ENCODE measurements at regions not wholly inside any gene's neighbourhood (a gene's known extent, or its start where the extent isn't known, plus 50 kb on each side); places are given as distances from the start of the nearest gene placed in this dataset.

DNA sequence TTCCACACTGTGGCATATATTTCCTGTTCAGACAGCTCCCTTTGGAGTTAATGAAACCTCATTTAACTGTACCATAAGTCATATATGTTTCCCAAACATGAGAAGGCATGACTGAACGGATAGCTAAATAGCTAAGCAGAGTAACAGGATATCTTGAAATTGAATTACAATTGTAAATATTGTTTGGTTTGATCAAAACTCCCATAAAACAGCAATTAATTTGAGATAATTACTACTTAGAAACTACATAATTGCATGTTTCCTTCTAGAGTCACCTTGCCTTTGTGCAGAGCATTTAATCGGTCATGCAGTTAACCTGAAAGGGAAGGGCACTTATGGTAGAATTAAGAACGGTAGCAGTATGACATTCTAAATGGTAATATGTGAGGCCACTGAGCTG, 179.0 kb upstream of the MAP3K7 start:
- H3K9me3 ChIP-seq (ENCODE audit: control insufficient read depth, insufficient read depth, low read depth, low read length) = no peaks in the 10 kb centered on the region
- H3K9ac ChIP-seq (ENCODE audit: insufficient read depth, low read length) = no peak overlapping the region
- H3K4me1 ChIP-seq (ENCODE audit: control insufficient read depth, extremely low read depth, insufficient read depth, low read length) = no peaks in the 10 kb centered on the region
- no peaks in the 10 kb centered on the region for H3K79me2 ChIP-seq (ENCODE audit: control insufficient read depth, insufficient read depth, low read length)
- H3K4me3 ChIP-seq (replicated peaks in 1 of 4; ENCODE audit: control extremely low read depth in 1 of 4, insufficient read depth in 1 of 4, low read depth in 3 of 4, low read length in 4 of 4) = no peak overlapping the region
- H2AFZ ChIP-seq (ENCODE audit: low read length) = no peak overlapping the region
- no peaks in the 10 kb centered on the region for H3K27me3 ChIP-seq (ENCODE audit: control insufficient read depth, insufficient read depth, low read length)
- H3K4me2 ChIP-seq (ENCODE audit: extremely low read depth, insufficient read depth, low read length) = no peak overlapping the region
- H4K20me1 ChIP-seq (ENCODE audit: control insufficient read depth, extremely low read depth, insufficient read depth, low read length) = no peaks in the 10 kb centered on the region
- TF ChIP-seq EZH2 (IDR thresholded peaks at IDR 0.05; ENCODE audit: low read length, missing control alignments) (no peak), CTCF (conservative IDR thresholded peaks at IDR 0.05 in 1 of 2, IDR thresholded peaks at IDR 0.05 in 1 of 2; ENCODE audit: low read depth in 1 of 2, low read length in 2 of 2) (no peak)
- no peak for DNase-seq (ENCODE audit: low read depth in 2 of 2)
- H3K36me3 ChIP-seq (ENCODE audit: control insufficient read depth, insufficient read depth, low read length) = no peaks in the 10 kb centered on the region
- no peak overlapping the region for H3K27ac ChIP-seq (ENCODE audit: insufficient read depth, low read length)

- no peaks in the 10 kb centered on the region for H3K27me3 ChIP-seq (ENCODE audit: control insufficient read depth, insufficient read depth, low read length)
- H3K4me1 ChIP-seq (ENCODE audit: control insufficient read depth, extremely low read depth, insufficient read depth, low read length) = no peaks in the 10 kb centered on the region
- no peaks in the 10 kb centered on the region for H3K79me2 ChIP-seq (ENCODE audit: control insufficient read depth, insufficient read depth, low read length)
- H2AFZ ChIP-seq (ENCODE audit: low read length) = no peak overlapping the region
- no peak overlapping the region for H3K4me3 ChIP-seq (replicated peaks in 1 of 4; ENCODE audit: control extremely low read depth in 1 of 4, insufficient read depth in 1 of 4, low read depth in 3 of 4, low read length in 4 of 4)
- no peaks in the 10 kb centered on the region for H4K20me1 ChIP-seq (ENCODE audit: control insufficient read depth, extremely low read depth, insufficient read depth, low read length)
- H3K36me3 ChIP-seq (ENCODE audit: control insufficient read depth, insufficient read depth, low read length) = no peaks in the 10 kb centered on the region
- H3K27ac ChIP-seq (ENCODE audit: insufficient read depth, low read length) = no peak overlapping the region
- H3K9ac ChIP-seq (ENCODE audit: insufficient read depth, low read length) = no peak overlapping the region
- TF ChIP-seq EZH2 (IDR thresholded peaks at IDR 0.05; ENCODE audit: low read length, missing control alignments) = no peak
- no peak for TF ChIP-seq CTCF (conservative IDR thresholded peaks at IDR 0.05 in 1 of 2, IDR thresholded peaks at IDR 0.05 in 1 of 2; ENCODE audit: low read depth in 1 of 2, low read length in 2 of 2)
- H3K9me3 ChIP-seq (ENCODE audit: control insufficient read depth, insufficient read depth, low read depth, low read length) = no peaks in the 10 kb centered on the region
- no peak overlapping the region for H3K4me2 ChIP-seq (ENCODE audit: extremely low read depth, insufficient read depth, low read length)
- DNase-seq (ENCODE audit: low read depth in 2 of 2) = no peak
Observed at GRCh38 chr6:90765491-90765890, 178.6 kb upstream of the MAP3K7 start.

DNA sequence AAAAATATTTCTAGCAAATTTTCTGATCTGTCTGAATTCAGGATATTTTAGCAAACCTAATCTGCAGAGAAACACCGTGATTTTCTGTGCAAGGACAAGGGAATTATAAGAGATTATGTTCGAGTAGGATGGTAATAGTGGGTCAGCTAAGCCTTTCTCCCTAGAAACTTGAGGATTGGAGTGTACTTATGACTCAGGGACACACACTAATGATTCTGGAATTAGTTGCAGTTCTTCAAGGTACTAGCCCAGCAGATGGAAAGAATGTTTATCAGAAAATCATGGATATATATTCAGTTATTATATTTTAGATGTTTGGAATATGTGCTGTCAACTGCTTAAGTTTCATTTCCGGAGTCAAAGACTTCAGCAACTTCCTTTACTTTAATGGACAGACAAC, 177.1 kb upstream of the MAP3K7 start:
- Histone ChIP-seq H3K79me2 (ENCODE audit: control insufficient read depth, insufficient read depth, low read length) (no peaks in the 10 kb centered on the region), H3K27me3 (ENCODE audit: control insufficient read depth, insufficient read depth, low read length) (no peaks in the 10 kb centered on the region), H3K4me2 (ENCODE audit: extremely low read depth, insufficient read depth, low read length) (no peak overlapping the region), H3K9me3 (ENCODE audit: control insufficient read depth, insufficient read depth, low read depth, low read length) (no peaks in the 10 kb centered on the region), H2AFZ (ENCODE audit: low read length) (no peak overlapping the region), H3K4me3 (replicated peaks in 1 of 4; ENCODE audit: control extremely low read depth in 1 of 4, insufficient read depth in 1 of 4, low read depth in 3 of 4, low read length in 4 of 4) (no peak overlapping the region), H3K27ac (ENCODE audit: insufficient read depth, low read length) (no peak overlapping the region), H4K20me1 (ENCODE audit: control insufficient read depth, extremely low read depth, insufficient read depth, low read length) (no peaks in the 10 kb centered on the region), H3K36me3 (ENCODE audit: control insufficient read depth, insufficient read depth, low read length) (no peaks in the 10 kb centered on the region), H3K9ac (ENCODE audit: insufficient read depth, low read length) (no peak overlapping the region), H3K4me1 (ENCODE audit: control insufficient read depth, extremely low read depth, insufficient read depth, low read length) (no peaks in the 10 kb centered on the region)
- TF ChIP-seq CTCF (conservative IDR thresholded peaks at IDR 0.05 in 1 of 2, IDR thresholded peaks at IDR 0.05 in 1 of 2; ENCODE audit: low read depth in 1 of 2, low read length in 2 of 2) (no peak), EZH2 (IDR thresholded peaks at IDR 0.05; ENCODE audit: low read length, missing control alignments) (no peak)
- DNase-seq (ENCODE audit: low read depth in 2 of 2) = no peak

All from fibroblast of lung (primary cell).